GM12878 (cell line): ENCODE measurements at regions not wholly inside any gene's neighbourhood (a gene's known extent, or its start where the extent isn't known, plus 50 kb on each side); places are given as distances from the start of the nearest gene placed in this dataset.

Experiments
- BRCA1 ChIP-seq: IDR thresholded peaks from 2 replicates; pipeline ENCODE4 v1.6.1; 2011; ENCODE audit warnings: low read depth, low read length, improper control_type of control experiment
- CREB1 ChIP-seq: IDR thresholded peaks from 2 replicates; pipeline ENCODE4 v1.6.1; 2012; ENCODE audit warnings: low read depth, mild to moderate bottlenecking, inconsistent platforms
- CUX1 ChIP-seq: IDR thresholded peaks from 2 replicates; pipeline ENCODE4 v1.6.1; 2012; ENCODE audit warnings: improper control_type of control experiment, low read depth, low read length; ENCODE audit not compliant: insufficient replicate concordance
- EGR1 ChIP-seq, 2 experiments: IDR thresholded peaks; 1 replicate in 1 of 2; 2 replicates in 1 of 2; pipeline ENCODE4 v1.6.1; 2011 to 2012; ENCODE audit warnings: low read depth in 2 of 2, low read length in 2 of 2, borderline replicate concordance in 1 of 2, mild to moderate bottlenecking in 1 of 2, moderate library complexity in 1 of 2
- IKZF1 ChIP-seq: fragments of 450-650 bp; conservative IDR thresholded peaks from 2 replicates; pipeline ENCODE4 v1.6.1; 2017; ENCODE audit warnings: antibody characterized with exemption, mild to moderate bottlenecking
- IRF4 ChIP-seq: IDR thresholded peaks from 2 replicates; pipeline ENCODE4 v1.6.1; 2011; ENCODE audit warnings: low read depth, low read length
- MEF2A ChIP-seq: IDR thresholded peaks from 2 replicates; pipeline ENCODE4 v1.6.1; 2011; ENCODE audit warnings: low read depth, mild to moderate bottlenecking, low read length, moderate library complexity; ENCODE audit not compliant: insufficient read depth
- PKNOX1 ChIP-seq: fragments of 450-650 bp; IDR thresholded peaks from 2 replicates; pipeline ENCODE4 v1.6.1; 2016; ENCODE audit warnings: mild to moderate bottlenecking
- RB1 ChIP-seq: fragments of 450-650 bp; formaldehyde crosslinking; IDR thresholded peaks from 2 replicates; pipeline ENCODE4 v1.6.1; 2017; ENCODE audit warnings: mild to moderate bottlenecking, borderline replicate concordance
- SUPT20H ChIP-seq: IDR thresholded peaks from 2 replicates; pipeline ENCODE4 v1.6.1; 2011; ENCODE audit warnings: low read depth, mild to moderate bottlenecking, low read length, moderate library complexity, borderline replicate concordance; ENCODE audit not compliant: control insufficient read depth

- TF ChIP-seq CUX1 (no peak), RB1 (0 out of 2 replicates have a peak, but pooled peaks have one; percentile 59), PKNOX1 (peak; percentile 39; the same call in 1 of the 2 replicates), CREB1 (0 out of 2 replicates have a peak, but pooled peaks have one; percentile 31), BRCA1 (no peak), IRF4 (0 out of 2 replicates have a peak, but pooled peaks have one; percentile 11), IKZF1 (0 out of 2 replicates have a peak, but pooled peaks have one; percentile 18), MEF2A (peak; percentile 22; the same call in 1 of the 2 replicates), SUPT20H (no peak), EGR1 (IDR thresholded peaks at IDR 0.05; ENCODE audit: borderline replicate concordance in 1 of 2, low read depth in 2 of 2, low read length in 2 of 2) (peak in 1 of 2 experiments; percentile 70; a peak in 1 of 3 replicates)
- TF ChIP-seq, all 136 proteins: peak for 17
These were observed 179.9 kb upstream of the C2CD4B start (continued) for GRCh38 chr15:62344806-62345539.
